HFFc6 (cell line): ENCODE measurements at regions not wholly inside any gene's neighbourhood (a gene's known extent, or its start where the extent isn't known, plus 50 kb on each side); places are given as distances from the start of the nearest gene placed in this dataset.

Experiments
- DNase-seq: peaks from one replicate; pipeline ENCODE4 v3.0.0-alpha.2; 2018
- H3K27ac Mint-ChIP-seq: 2 replicates; pipeline ENCODE4 v1.8.0; 2020; ENCODE audit warnings: mild to moderate bottlenecking, mixed read lengths
- H3K27me3 Mint-ChIP-seq: 2 replicates; pipeline ENCODE4 v1.8.0; 2021; ENCODE audit warnings: mild to moderate bottlenecking, moderate library complexity, mixed read lengths; ENCODE audit not compliant: insufficient read depth
- H3K36me3 Mint-ChIP-seq: 2 replicates; pipeline ENCODE4 v1.8.0; 2021; ENCODE audit warnings: low read depth, mixed read lengths
- H3K4me1 Mint-ChIP-seq: 2 replicates; pipeline ENCODE4 v1.8.0; 2020; ENCODE audit warnings: low read depth, mixed read lengths
- H3K4me3 Mint-ChIP-seq: 2 replicates; pipeline ENCODE4 v1.8.0; 2020; ENCODE audit warnings: mild to moderate bottlenecking, moderate library complexity, mixed read lengths
- H3K9me3 Mint-ChIP-seq: 2 replicates; pipeline ENCODE4 v1.8.0; 2020; ENCODE audit warnings: mild to moderate bottlenecking, mixed read lengths
- CTCF ChIP-seq: fragments of 200-600 bp; sonication (generic); IDR thresholded peaks from 2 replicates; pipeline ENCODE4 v1.5.0; 2021; ENCODE audit warnings: antibody characterized with exemption, mild to moderate bottlenecking

- Mint-ChIP-seq H3K9me3 (no peaks in the 10 kb centered on the region), H3K27ac (no peak overlapping the region), H3K27me3 (peaks cover 3% of the 10 kb centered on the region; the same call in 1 of the 2 replicates), H3K36me3 (peaks cover 4% of the 10 kb centered on the region; the same call in 1 of the 2 replicates), H3K4me3 (no peak overlapping the region), H3K4me1 (peaks cover 51% of the 10 kb centered on the region)
- no peak for TF ChIP-seq CTCF
- peak; percentile 32 for DNase-seq
Observed at GRCh38 chr13:28581451-28581850, 77.5 kb upstream of the POMP start.

GRCh38 chr13:28579736-28580135, 79.2 kb upstream of the POMP start:
- peaks cover 46% of the 10 kb centered on the region for H3K4me1 Mint-ChIP-seq
- DNase-seq: no peak
- H3K36me3 Mint-ChIP-seq: peaks cover 8% of the 10 kb centered on the region
- no peak overlapping the region for H3K27ac Mint-ChIP-seq
- H3K4me3 Mint-ChIP-seq: no peak overlapping the region
- H3K9me3 Mint-ChIP-seq: no peaks in the 10 kb centered on the region
- TF ChIP-seq CTCF: no peak
- peaks cover 3% of the 10 kb centered on the region; the same call in 1 of the 2 replicates for H3K27me3 Mint-ChIP-seq

GRCh38 chr13:28579322-28579721, 79.6 kb upstream of the POMP start:
- no peak for TF ChIP-seq CTCF
- H3K4me1 Mint-ChIP-seq: peaks cover 48% of the 10 kb centered on the region
- peaks cover 12% of the 10 kb centered on the region for H3K36me3 Mint-ChIP-seq
- H3K9me3 Mint-ChIP-seq: peaks cover 3% of the 10 kb centered on the region
- no peak for DNase-seq
- peaks cover 3% of the 10 kb centered on the region; the same call in 1 of the 2 replicates for H3K27me3 Mint-ChIP-seq
- no peak overlapping the region for H3K4me3 Mint-ChIP-seq
- no peak overlapping the region for H3K27ac Mint-ChIP-seq

GRCh38 chr13:28576067-28576466, 81.1 kb upstream of the FLT1 start:
- Mint-ChIP-seq H3K27ac (no peak overlapping the region), H3K36me3 (peaks cover 18% of the 10 kb centered on the region), H3K9me3 (peaks cover 6% of the 10 kb centered on the region), H3K27me3 (peaks cover 3% of the 10 kb centered on the region; the same call in 1 of the 2 replicates), H3K4me1 (peaks cover 46% of the 10 kb centered on the region), H3K4me3 (no peak overlapping the region)
- DNase-seq: no peak
- TF ChIP-seq CTCF: no peak

- Mint-ChIP-seq H3K27me3 (peaks cover 3% of the 10 kb centered on the region; the same call in 1 of the 2 replicates), H3K4me1 (peaks cover 46% of the 10 kb centered on the region), H3K27ac (peak overlapping the region; percentile 99), H3K9me3 (peaks cover 6% of the 10 kb centered on the region), H3K36me3 (peaks cover 15% of the 10 kb centered on the region), H3K4me3 (peak overlapping the region; percentile 81)
- DNase-seq: no peak
- no peak for TF ChIP-seq CTCF
Observed at GRCh38 chr13:28575200-28575599, 80.3 kb upstream of the FLT1 start.
